Endometrium (tissue), 2 donors: ENCODE measurements at regions not wholly inside any gene's neighbourhood (a gene's known extent, or its start where the extent isn't known, plus 50 kb on each side); places are given as distances from the start of the nearest gene placed in this dataset.
"Not testable (repeated sequence)": the region's sequence is repeated elsewhere in the genome, so short reads cannot be mapped to it uniquely, and the experiment has no call there.

ENCODE experiments used
- FAIRE-seq: peaks from 2 replicates; lab custom pipeline; 2012; peaks lifted over from hg19 to GRCh38; lab: Jason Lieb, UNC
- donor health status: control.
- donor health status: control.

- no peak for FAIRE-seq
These were observed 841.3 kb upstream of the CTNND2 start for GRCh38 chr5:12745537-12745936.

GRCh38 chr5:12743582-12743981 lies 839.3 kb upstream of the CTNND2 start:
- no peak for FAIRE-seq

- no peak for FAIRE-seq
These were observed 826.1 kb upstream of the CTNND2 start for GRCh38 chr5:12730354-12730753.

GRCh38 chr5:12716664-12717063 lies 812.4 kb upstream of the CTNND2 start:
- no peak for FAIRE-seq

- FAIRE-seq: no peak
These were observed 803.3 kb upstream of the CTNND2 start for GRCh38 chr5:12707560-12707959.

GRCh38 chr5:12704955-12705354 lies 800.7 kb upstream of the CTNND2 start:
- no peak for FAIRE-seq

GRCh38 chr5:12703254-12703653 lies 799.0 kb upstream of the CTNND2 start:
- FAIRE-seq: no peak

- no peak for FAIRE-seq
These were observed 791.4 kb upstream of the CTNND2 start for GRCh38 chr5:12695651-12696050.

- no peak for FAIRE-seq
These were observed 787.1 kb upstream of the CTNND2 start for GRCh38 chr5:12691330-12691729.

- no peak for FAIRE-seq
These were observed 786.1 kb upstream of the CTNND2 start for GRCh38 chr5:12690361-12690760.

- no peak for FAIRE-seq
These were observed 779.0 kb upstream of the CTNND2 start for GRCh38 chr5:12683249-12683648.

- peak; percentile 95 for FAIRE-seq
These were observed 775.5 kb upstream of the CTNND2 start for GRCh38 chr5:12679731-12680130.

- no peak for FAIRE-seq
These were observed 771.7 kb upstream of the CTNND2 start for GRCh38 chr5:12675959-12676358.

- FAIRE-seq: no peak
These were observed 767.9 kb upstream of the CTNND2 start for GRCh38 chr5:12672141-12672540.

GRCh38 chr5:12669326-12669725 lies 765.1 kb upstream of the CTNND2 start:
- FAIRE-seq: no peak

- FAIRE-seq: no peak
These were observed 764.3 kb upstream of the CTNND2 start for GRCh38 chr5:12668564-12668963.

GRCh38 chr5:12667818-12668217 lies 763.6 kb upstream of the CTNND2 start:
- not testable (repeated sequence) for FAIRE-seq

GRCh38 chr5:12665772-12666171 lies 761.5 kb upstream of the CTNND2 start:
- not testable (repeated sequence) for FAIRE-seq

GRCh38 chr5:12662545-12663314 lies 758.5 kb upstream of the CTNND2 start:
- no peak for FAIRE-seq

GRCh38 chr5:12661617-12662370 lies 757.5 kb upstream of the CTNND2 start:
- FAIRE-seq: no peak

- FAIRE-seq: not testable (repeated sequence)
These were observed 756.2 kb upstream of the CTNND2 start for GRCh38 chr5:12660279-12661107.

GRCh38 chr5:12659686-12660085 lies 755.4 kb upstream of the CTNND2 start:
- no peak for FAIRE-seq
